Sigmoid colon (tissue), 6 donors: ENCODE measurements at regions not wholly inside any gene's neighbourhood (a gene's known extent, or its start where the extent isn't known, plus 50 kb on each side); places are given as distances from the start of the nearest gene placed in this dataset.
A peak's percentile ranks its signal among the peaks of the same experiment; 100 is the strongest.

Experiments used
- DNase-seq: peaks from one replicate; pipeline ENCODE4 v3.0.0-alpha.2; 2019
- H3K27ac ChIP-seq, 4 donors: fragments of 200-600 bp; sonication (generic); one replicate each; pipeline ENCODE4 v1.5.1; 2016 to 2019; ENCODE audit warnings: mild to moderate bottlenecking in 1 of 4
- H3K27me3 ChIP-seq, 3 donors: fragments of 200-600 bp; sonication (generic); one replicate each; pipeline ENCODE4 v1.5.1; 2019; ENCODE audit warnings: mild to moderate bottlenecking in 1 of 3
- H3K36me3 ChIP-seq, 4 donors: fragments of 200-600 bp; sonication (generic); one replicate each; pipeline ENCODE4 v1.5.1; 2016 to 2019
- H3K4me1 ChIP-seq, 4 donors: fragments of 200-600 bp; sonication (generic); one replicate each; pipeline ENCODE4 v1.5.1; 2017 to 2019
- H3K4me3 ChIP-seq, 4 donors: fragments of 200-600 bp; sonication (generic); one replicate each; pipeline ENCODE4 v1.5.1; 2017 to 2019; ENCODE audit warnings: mild to moderate bottlenecking in 2 of 4, moderate library complexity in 1 of 4
- H3K9me3 ChIP-seq, 4 donors: fragments of 200-600 bp in 3 of 4; sonication (generic) in 3 of 4; one replicate each; pipeline versions ENCODE4 v1.5.1 to v1.6.1; 2013 to 2019
- CTCF ChIP-seq, 4 experiments: fragments of 450-650 bp in 3 of 4; fragments of 200-600 bp in 1 of 4; IDR thresholded peaks; one replicate each; pipeline ENCODE4 v1.5.1; 2016 to 2019; ENCODE audit warnings: antibody characterized with exemption in 4 of 4, mild to moderate bottlenecking in 3 of 4, moderate library complexity in 2 of 4
- EP300 ChIP-seq, 4 donors: sonication (generic); formaldehyde crosslinking; IDR thresholded peaks; one replicate each; pipeline ENCODE4 v1.6.1; 2017; ENCODE audit warnings: antibody characterized with exemption in 4 of 4
- POLR2A ChIP-seq, 2 donors: fragments of 450-650 bp; IDR thresholded peaks; one replicate each; pipeline ENCODE4 v1.6.1; 2016; ENCODE audit warnings: antibody characterized with exemption in 2 of 2, mild to moderate bottlenecking in 2 of 2, moderate library complexity in 2 of 2
- POLR2AphosphoS5 ChIP-seq, 4 donors: sonication (generic); formaldehyde crosslinking; IDR thresholded peaks; one replicate each; pipeline ENCODE4 v1.6.1; 2017; ENCODE audit warnings: antibody characterized with exemption in 4 of 4
- WGBS, 2 donors: extraction: QIAGEN DNeasy Blood & Tissue Kit; methylation state at CpG; one replicate each; pipeline ENCODE4 v1.1.7; 2013; 5-methylcytosine and 5-hydroxymethylcytosine counted together
- intact Hi-C: fragments of 100-400 bp; cut with DNase I; formaldehyde crosslinking; loops from one replicate; pipeline ENCODE4 v1.15.1; 2023
- donor health status: healthy with polysubstance abuse.
- donor health status: healthy.

GRCh38 chr4:138053641-138054301, 188.4 kb downstream of the SLC7A11 start:
- WGBS, 2 donors: 70 to 72% methylated on average over 5 of the region's 5 CpGs
- no peaks in the 10 kb centered on the region for H3K9me3 ChIP-seq
- intact Hi-C loops: no loop called here
- peak overlapping the region in 1 of 4 donors; percentile 59 for H3K27ac ChIP-seq
- no peak for DNase-seq
- H3K4me3 ChIP-seq: no peak overlapping the region
- no peaks in the 10 kb centered on the region for H3K36me3 ChIP-seq
- peak in 1 of 4 donors; percentile 41 for TF ChIP-seq POLR2AphosphoS5 (IDR thresholded peaks at IDR 0.05)
- no peak for TF ChIP-seq EP300 (IDR thresholded peaks at IDR 0.05)
- no peak for TF ChIP-seq POLR2A (IDR thresholded peaks at IDR 0.05)
- no peaks in the 10 kb centered on the region for H3K27me3 ChIP-seq
- H3K4me1 ChIP-seq: peaks cover 0 to 15% (median 8%) of the 10 kb centered on the region in 4 donors

GRCh38 chr4:138052806-138053632, 189.1 kb downstream of the SLC7A11 start:
- Histone ChIP-seq H3K27me3 (no peaks in the 10 kb centered on the region), H3K9me3 (no peaks in the 10 kb centered on the region), H3K36me3 (no peaks in the 10 kb centered on the region), H3K27ac (peak overlapping the region in 3 of 4 donors; percentile 28 to 59 (median 30)), H3K4me1 (peaks cover 0 to 15% (median 8%) of the 10 kb centered on the region in 4 donors), H3K4me3 (no peak overlapping the region)
- no peak for DNase-seq
- TF ChIP-seq POLR2AphosphoS5 (IDR thresholded peaks at IDR 0.05) (no peak), POLR2A (IDR thresholded peaks at IDR 0.05) (no peak)
- intact Hi-C loops: no loop called here
- WGBS, 2 donors: 90 to 92% methylated on average over 31 of the region's 31 CpGs

- WGBS, 2 donors: 29 to 58% methylated on average over 3 of the region's 3 CpGs
- DNase-seq: no peak
- TF ChIP-seq POLR2AphosphoS5 (IDR thresholded peaks at IDR 0.05) (no peak), CTCF (IDR thresholded peaks at IDR 0.05) (no peak), POLR2A (IDR thresholded peaks at IDR 0.05) (no peak), EP300 (IDR thresholded peaks at IDR 0.05) (no peak)
- H3K4me3 ChIP-seq: no peak overlapping the region
- no peaks in the 10 kb centered on the region for H3K9me3 ChIP-seq
- H3K27ac ChIP-seq: no peak overlapping the region
- H3K4me1 ChIP-seq: peaks cover 0 to 19% (median 14%) of the 10 kb centered on the region in 4 donors
- no peaks in the 10 kb centered on the region for H3K36me3 ChIP-seq
- no peaks in the 10 kb centered on the region for H3K27me3 ChIP-seq
- intact Hi-C loops: no loop called here
Observed at GRCh38 chr4:138051157-138051556, 191.0 kb downstream of the SLC7A11 start.

GRCh38 chr4:138050601-138051000, 191.5 kb downstream of the SLC7A11 start:
- intact Hi-C loops: no loop called here
- no peak for TF ChIP-seq EP300 (IDR thresholded peaks at IDR 0.05)
- no peak for TF ChIP-seq POLR2AphosphoS5 (IDR thresholded peaks at IDR 0.05)
- TF ChIP-seq CTCF (IDR thresholded peaks at IDR 0.05): no peak
- Histone ChIP-seq H3K9me3 (no peaks in the 10 kb centered on the region), H3K27ac (no peak overlapping the region), H3K4me3 (no peak overlapping the region), H3K4me1 (peaks cover 0 to 24% (median 17%) of the 10 kb centered on the region in 4 donors), H3K36me3 (no peaks in the 10 kb centered on the region), H3K27me3 (no peaks in the 10 kb centered on the region)
- WGBS, 2 donors: 84 to 89% methylated on average over 6 of the region's 6 CpGs
- no peak for DNase-seq

GRCh38 chr4:138049355-138049754, 192.8 kb downstream of the SLC7A11 start:
- H3K27ac ChIP-seq: no peak overlapping the region
- TF ChIP-seq POLR2A (IDR thresholded peaks at IDR 0.05) (no peak), EP300 (IDR thresholded peaks at IDR 0.05) (no peak), CTCF (IDR thresholded peaks at IDR 0.05) (no peak), POLR2AphosphoS5 (IDR thresholded peaks at IDR 0.05) (no peak)
- intact Hi-C loops: no loop called here
- DNase-seq: no peak
- no peaks in the 10 kb centered on the region for H3K27me3 ChIP-seq
- no peaks in the 10 kb centered on the region for H3K9me3 ChIP-seq
- no peak overlapping the region for H3K4me3 ChIP-seq
- H3K4me1 ChIP-seq: peaks cover 0 to 35% (median 25%) of the 10 kb centered on the region in 4 donors
- 84 to 85% methylated on average over 5 of the region's 5 CpGs for WGBS, 2 donors
- no peaks in the 10 kb centered on the region for H3K36me3 ChIP-seq
